ENCODE measurements at regions not wholly inside any gene's neighbourhood (a gene's known extent, or its start where the extent isn't known, plus 50 kb on each side); places are given as distances from the start of the nearest gene placed in this dataset.

GRCh38 chr1:60136395-60136794 is 62.8 kb upstream of the C1orf87 start:
- Histone ChIP-seq H2AFZ (ENCODE audit: low read depth, low read length, poor library complexity, severe bottlenecking) (no peak overlapping the region), H3K9me3 (ENCODE audit: control insufficient read depth in 1 of 2, insufficient read depth in 1 of 2, low read depth in 1 of 2, low read length in 2 of 2) (no peaks in the 10 kb centered on the region), H4K20me1 (ENCODE audit: insufficient read depth) (no peaks in the 10 kb centered on the region), H3K36me3 (ENCODE audit: control insufficient read depth in 1 of 2, insufficient read depth in 2 of 2, low read length in 2 of 2) (no peaks in the 10 kb centered on the region), H3K9ac (ENCODE audit: low read length) (no peak overlapping the region), H3K79me2 (ENCODE audit: insufficient read depth, low read length) (no peaks in the 10 kb centered on the region), H3K9me2 (ENCODE audit: insufficient read depth) (no peaks in the 10 kb centered on the region), H3K27ac (ENCODE audit: low read depth, low read length) (no peak overlapping the region), H3K27me3 (ENCODE audit: insufficient read depth, low read length) (no peaks in the 10 kb centered on the region), H3K4me2 (ENCODE audit: low read length) (no peak overlapping the region), H3K4me1 (ENCODE audit: control insufficient read depth in 1 of 2, insufficient read depth in 2 of 2, low read length in 2 of 2) (peaks cover 0 to 12% of the 10 kb centered on the region in 2 experiments; a peak in 1 of 4 replicates), H3K4me3 (replicated peaks in 1 of 2; ENCODE audit: low read depth in 1 of 2, low read length in 2 of 2) (no peak overlapping the region)
- ChIA-PET RAD21 (ENCODE audit: low non-redundant PET in 1 of 2, low total read pairs in 2 of 2, uncharacterized antibody in 2 of 2, unreplicated experiment in 2 of 2) (no interaction called here), CTCF (no interaction called here), POLR2A (no interaction called here)
- no peak for ATAC-seq
- DNase-seq (ENCODE audit: low read depth, low spot score): no peak
- BruUV-seq (replicated peaks): no TSS peak
- TF ChIP-seq ELF1 (IDR thresholded peaks at IDR 0.05; ENCODE audit: borderline replicate concordance, low read depth) (no peak), CBX3 (IDR thresholded peaks at IDR 0.05; ENCODE audit: low read depth) (no peak), EGR1 (IDR thresholded peaks at IDR 0.05; ENCODE audit: low read depth) (no peak)
- intact Hi-C loops (cut with micrococcal nuclease): no loop called here

GRCh38 chr1:60134716-60135115 is 61.1 kb upstream of the C1orf87 start:
- H3K9ac ChIP-seq (ENCODE audit: low read length): no peak overlapping the region
- no peak overlapping the region for H2AFZ ChIP-seq (ENCODE audit: low read depth, low read length, poor library complexity, severe bottlenecking)
- no peaks in the 10 kb centered on the region for H4K20me1 ChIP-seq (ENCODE audit: insufficient read depth)
- H3K27ac ChIP-seq (ENCODE audit: low read depth, low read length): no peak overlapping the region
- no peaks in the 10 kb centered on the region for H3K9me3 ChIP-seq (ENCODE audit: control insufficient read depth in 1 of 2, insufficient read depth in 1 of 2, low read depth in 1 of 2, low read length in 2 of 2)
- BruUV-seq (replicated peaks): no TSS peak
- no peaks in the 10 kb centered on the region for H3K27me3 ChIP-seq (ENCODE audit: insufficient read depth, low read length)
- peaks cover 0 to 12% of the 10 kb centered on the region in 2 experiments; a peak in 1 of 4 replicates for H3K4me1 ChIP-seq (ENCODE audit: control insufficient read depth in 1 of 2, insufficient read depth in 2 of 2, low read length in 2 of 2)
- intact Hi-C loops (cut with micrococcal nuclease): no loop called here
- no peaks in the 10 kb centered on the region for H3K79me2 ChIP-seq (ENCODE audit: insufficient read depth, low read length)
- ChIA-PET POLR2A (no interaction called here), CTCF (no interaction called here), RAD21 (ENCODE audit: low non-redundant PET in 1 of 2, low total read pairs in 2 of 2, uncharacterized antibody in 2 of 2, unreplicated experiment in 2 of 2) (no interaction called here)
- no peaks in the 10 kb centered on the region for H3K36me3 ChIP-seq (ENCODE audit: control insufficient read depth in 1 of 2, insufficient read depth in 2 of 2, low read length in 2 of 2)
- no peak for TF ChIP-seq YY1 (IDR thresholded peaks at IDR 0.05; ENCODE audit: extremely low read depth, insufficient replicate concordance, low read depth, low read length)
- TF ChIP-seq SRF (IDR thresholded peaks at IDR 0.05; ENCODE audit: low read depth): no peak
- TF ChIP-seq EGR1 (IDR thresholded peaks at IDR 0.05; ENCODE audit: low read depth): no peak
- no peak overlapping the region for H3K4me3 ChIP-seq (replicated peaks in 1 of 2; ENCODE audit: low read depth in 1 of 2, low read length in 2 of 2)
- ATAC-seq (no peak), DNase-seq (ENCODE audit: low read depth, low spot score) (no peak)
- H3K4me2 ChIP-seq (ENCODE audit: low read length): no peak overlapping the region
- no peaks in the 10 kb centered on the region for H3K9me2 ChIP-seq (ENCODE audit: insufficient read depth)

Data from HCT116 (cell line).